Smooth muscle cell (in vitro differentiated cells): ENCODE measurements at regions not wholly inside any gene's neighbourhood (a gene's known extent, or its start where the extent isn't known, plus 50 kb on each side); places are given as distances from the start of the nearest gene placed in this dataset.

Experiments
- DNase-seq: peaks from one replicate; lab custom pipeline; 2025; ENCODE audit not compliant: unreplicated experiment; lab: John Stamatoyannopoulos, UW
- H2AFZ ChIP-seq: fragments of 200-600 bp; sonication (generic); 2 replicates; pipeline ENCODE4 v1.6.0; 2016; ENCODE audit warnings: antibody characterized with exemption, low read depth, mild to moderate bottlenecking
- H3F3A ChIP-seq: fragments of 200-600 bp; sonication (generic); 2 replicates; pipeline ENCODE4 v1.6.0; 2017; ENCODE audit warnings: antibody characterized with exemption, low read depth
- H3K27ac ChIP-seq: fragments of 200-600 bp; sonication (generic); 2 replicates; pipeline ENCODE4 v1.5.1; 2016; ENCODE audit warnings: low read depth, mild to moderate bottlenecking
- H3K27me3 ChIP-seq: fragments of 200-600 bp; sonication (generic); 2 replicates; pipeline ENCODE4 v1.6.1; 2016; ENCODE audit warnings: low read depth, mild to moderate bottlenecking
- H3K36me3 ChIP-seq: fragments of 200-600 bp; sonication (generic); 2 replicates; pipeline ENCODE4 v1.5.1; 2016; ENCODE audit warnings: low read depth
- H3K4me1 ChIP-seq: fragments of 200-600 bp; sonication (generic); 2 replicates; pipeline ENCODE4 v1.5.1; 2016; ENCODE audit warnings: low read depth
- H3K4me2 ChIP-seq: fragments of 200-600 bp; sonication (generic); 2 replicates; pipeline ENCODE4 v1.6.0; 2016; ENCODE audit warnings: mild to moderate bottlenecking
- H3K4me3 ChIP-seq: fragments of 200-600 bp; sonication (generic); 2 replicates; pipeline ENCODE4 v1.5.1; 2016; ENCODE audit warnings: mild to moderate bottlenecking
- H3K79me2 ChIP-seq: fragments of 200-600 bp; sonication (generic); 2 replicates; pipeline ENCODE4 v1.6.0; 2016; ENCODE audit warnings: low read depth, mild to moderate bottlenecking
- H3K9ac ChIP-seq: fragments of 200-600 bp; sonication (generic); 2 replicates; pipeline ENCODE4 v1.6.0; 2016; ENCODE audit warnings: low read depth
- H3K9me3 ChIP-seq: fragments of 200-600 bp; sonication (generic); replicated peaks from 2 replicates; pipeline ENCODE4 v1.5.1; 2016; ENCODE audit warnings: low read depth
- H4K20me1 ChIP-seq: fragments of 200-600 bp; sonication (generic); 2 replicates; pipeline ENCODE4 v1.6.0; 2016; ENCODE audit warnings: low read depth
- CTCF ChIP-seq: fragments of 200-600 bp; sonication (generic); IDR thresholded peaks from 2 replicates; pipeline ENCODE4 v1.5.1; 2017; ENCODE audit warnings: borderline replicate concordance, mild to moderate bottlenecking, antibody characterized with exemption; ENCODE audit not compliant: insufficient read depth, poor library complexity, severe bottlenecking
- WGBS: methylation state at CpG from one replicate; pipeline ENCODE4 v1.1.7; 2016; ENCODE audit warnings: low lambda C conversion rate; 5-methylcytosine and 5-hydroxymethylcytosine counted together

- DNase-seq: no peak
- Histone ChIP-seq H3K36me3 (no peaks in the 10 kb centered on the region), H3K9me3 (no peaks in the 10 kb centered on the region), H3K79me2 (no peaks in the 10 kb centered on the region), H3K9ac (no peak overlapping the region), H4K20me1 (no peaks in the 10 kb centered on the region), H3K27ac (peak overlapping the region; percentile 60), H3K4me2 (no peak overlapping the region), H3F3A (peaks cover 6% of the 10 kb centered on the region), H2AFZ (no peak overlapping the region), H3K4me1 (no peaks in the 10 kb centered on the region), H3K4me3 (no peak overlapping the region), H3K27me3 (no peaks in the 10 kb centered on the region)
- TF ChIP-seq CTCF: no peak
- WGBS: 72% methylated on average over 20 of the region's 20 CpGs
Observed at GRCh38 chr16:88284626-88285513, 97.9 kb upstream of the ZNF469 start.

GRCh38 chr16:88285514-88285822, 97.3 kb upstream of the ZNF469 start:
- no peaks in the 10 kb centered on the region for H3K36me3 ChIP-seq
- no peak overlapping the region for H3K9ac ChIP-seq
- WGBS: 96% methylated on average over 9 of the region's 10 CpGs
- H3K9me3 ChIP-seq: no peaks in the 10 kb centered on the region
- H3F3A ChIP-seq: peaks cover 6% of the 10 kb centered on the region
- H3K27ac ChIP-seq: no peak overlapping the region
- H2AFZ ChIP-seq: no peak overlapping the region
- H3K4me1 ChIP-seq: no peaks in the 10 kb centered on the region
- no peak overlapping the region for H3K4me2 ChIP-seq
- no peak for TF ChIP-seq CTCF
- no peaks in the 10 kb centered on the region for H3K79me2 ChIP-seq
- DNase-seq: no peak
- no peak overlapping the region for H3K4me3 ChIP-seq
- H4K20me1 ChIP-seq: no peaks in the 10 kb centered on the region
- no peaks in the 10 kb centered on the region for H3K27me3 ChIP-seq

GRCh38 chr16:88286301-88286923, 96.3 kb upstream of the ZNF469 start:
- Histone ChIP-seq H4K20me1 (no peaks in the 10 kb centered on the region), H3K9ac (no peak overlapping the region), H3K4me2 (no peak overlapping the region), H3K4me1 (no peaks in the 10 kb centered on the region), H3F3A (peaks cover 6% of the 10 kb centered on the region), H3K27ac (no peak overlapping the region), H2AFZ (no peak overlapping the region), H3K79me2 (no peaks in the 10 kb centered on the region), H3K9me3 (no peaks in the 10 kb centered on the region), H3K27me3 (no peaks in the 10 kb centered on the region), H3K4me3 (no peak overlapping the region), H3K36me3 (no peaks in the 10 kb centered on the region)
- WGBS: 92% methylated on average over 10 of the region's 10 CpGs
- no peak for DNase-seq
- TF ChIP-seq CTCF: no peak
